ENCODE measurements at regions not wholly inside any gene's neighbourhood (a gene's known extent, or its start where the extent isn't known, plus 50 kb on each side); places are given as distances from the start of the nearest gene placed in this dataset.

GRCh38 chr16:64542152-64542551 is 579.7 kb downstream of the CDH11 start:
- DNase-seq (no peak), ATAC-seq (replicated peaks) (no peak)
- Mint-ChIP-seq H3K9me3 (peaks cover 6 to 11% of the 10 kb centered on the region in 2 donors), H3K36me3 (no peaks in the 10 kb centered on the region), H3K4me1 (no peaks in the 10 kb centered on the region), H3K4me3 (no peak overlapping the region), H3K27me3 (no peaks in the 10 kb centered on the region), H3K27ac (no peak overlapping the region)

- DNase-seq: no peak
- H3K4me3 Mint-ChIP-seq: no peak overlapping the region
- no peak for ATAC-seq (replicated peaks)
- no peaks in the 10 kb centered on the region for H3K36me3 Mint-ChIP-seq
- H3K27me3 Mint-ChIP-seq: no peaks in the 10 kb centered on the region
- H3K4me1 Mint-ChIP-seq: no peaks in the 10 kb centered on the region
- H3K27ac Mint-ChIP-seq: no peak overlapping the region
- H3K9me3 Mint-ChIP-seq: peaks cover 6 to 9% of the 10 kb centered on the region in 2 donors
Observed at GRCh38 chr16:64541621-64542020, 580.2 kb downstream of the CDH11 start.

- no peak overlapping the region for H3K4me3 Mint-ChIP-seq
- ATAC-seq (replicated peaks) (no peak), DNase-seq (no peak)
- H3K27me3 Mint-ChIP-seq: no peaks in the 10 kb centered on the region
- H3K27ac Mint-ChIP-seq: no peak overlapping the region
- no peaks in the 10 kb centered on the region for H3K36me3 Mint-ChIP-seq
- H3K9me3 Mint-ChIP-seq: peaks cover 6 to 10% of the 10 kb centered on the region in 2 donors
- H3K4me1 Mint-ChIP-seq: no peaks in the 10 kb centered on the region
Observed at GRCh38 chr16:64540434-64540833, 581.4 kb downstream of the CDH11 start.

GRCh38 chr16:64539811-64540371 is 582.0 kb downstream of the CDH11 start:
- H3K27me3 Mint-ChIP-seq: no peaks in the 10 kb centered on the region
- peaks cover 6 to 10% of the 10 kb centered on the region in 2 donors for H3K9me3 Mint-ChIP-seq
- H3K4me3 Mint-ChIP-seq: no peak overlapping the region
- ATAC-seq (replicated peaks) (no peak), DNase-seq (no peak)
- no peaks in the 10 kb centered on the region for H3K36me3 Mint-ChIP-seq
- no peak overlapping the region for H3K27ac Mint-ChIP-seq
- H3K4me1 Mint-ChIP-seq: no peaks in the 10 kb centered on the region

- Mint-ChIP-seq H3K36me3 (no peaks in the 10 kb centered on the region), H3K4me1 (no peaks in the 10 kb centered on the region), H3K9me3 (peaks cover 6 to 14% of the 10 kb centered on the region in 2 donors), H3K27ac (no peak overlapping the region), H3K27me3 (no peaks in the 10 kb centered on the region), H3K4me3 (no peak overlapping the region)
- ATAC-seq (replicated peaks): no peak
- no peak for DNase-seq
Observed at GRCh38 chr16:64534180-64534780, 587.6 kb downstream of the CDH11 start.

GRCh38 chr16:64532691-64533090 is 589.2 kb downstream of the CDH11 start:
- Mint-ChIP-seq H3K36me3 (no peaks in the 10 kb centered on the region), H3K27ac (no peak overlapping the region), H3K4me1 (no peaks in the 10 kb centered on the region), H3K27me3 (no peaks in the 10 kb centered on the region), H3K9me3 (peaks cover 0 to 12% of the 10 kb centered on the region in 2 donors), H3K4me3 (no peak overlapping the region)
- DNase-seq (no peak), ATAC-seq (replicated peaks) (no peak)

- ATAC-seq (replicated peaks): no peak
- no peaks in the 10 kb centered on the region for H3K36me3 Mint-ChIP-seq
- H3K4me3 Mint-ChIP-seq: no peak overlapping the region
- DNase-seq: no peak
- H3K27me3 Mint-ChIP-seq: no peaks in the 10 kb centered on the region
- no peaks in the 10 kb centered on the region for H3K4me1 Mint-ChIP-seq
- peaks cover 0 to 13% of the 10 kb centered on the region in 2 donors for H3K9me3 Mint-ChIP-seq
- no peak overlapping the region for H3K27ac Mint-ChIP-seq
Observed at GRCh38 chr16:64532117-64532516, 589.7 kb downstream of the CDH11 start.

- H3K4me1 Mint-ChIP-seq: no peaks in the 10 kb centered on the region
- no peaks in the 10 kb centered on the region for H3K27me3 Mint-ChIP-seq
- ATAC-seq (replicated peaks) (no peak), DNase-seq (no peak)
- H3K9me3 Mint-ChIP-seq: peaks cover 0 to 14% of the 10 kb centered on the region in 2 donors
- H3K27ac Mint-ChIP-seq: no peak overlapping the region
- no peaks in the 10 kb centered on the region for H3K36me3 Mint-ChIP-seq
- H3K4me3 Mint-ChIP-seq: no peak overlapping the region
Observed at GRCh38 chr16:64531401-64531800, 590.5 kb downstream of the CDH11 start.

GRCh38 chr16:64522548-64522947 is 599.3 kb downstream of the CDH11 start:
- Mint-ChIP-seq H3K36me3 (no peaks in the 10 kb centered on the region), H3K27ac (no peak overlapping the region), H3K27me3 (no peaks in the 10 kb centered on the region), H3K9me3 (peaks cover 1 to 4% of the 10 kb centered on the region in 2 donors), H3K4me1 (no peaks in the 10 kb centered on the region), H3K4me3 (no peak overlapping the region)
- no peak for DNase-seq
- ATAC-seq (replicated peaks): no peak

- ATAC-seq (replicated peaks) (no peak), DNase-seq (no peak)
- H3K36me3 Mint-ChIP-seq: no peaks in the 10 kb centered on the region
- no peaks in the 10 kb centered on the region for H3K27me3 Mint-ChIP-seq
- H3K9me3 Mint-ChIP-seq: peaks cover 4% of the 10 kb centered on the region in 2 donors
- H3K4me3 Mint-ChIP-seq: no peak overlapping the region
- no peaks in the 10 kb centered on the region for H3K4me1 Mint-ChIP-seq
- no peak overlapping the region for H3K27ac Mint-ChIP-seq
Observed at GRCh38 chr16:64513871-64514270, 608.0 kb downstream of the CDH11 start.

GRCh38 chr16:64507240-64508024 is 614.4 kb downstream of the CDH11 start:
- Mint-ChIP-seq H3K27me3 (no peaks in the 10 kb centered on the region), H3K27ac (no peak overlapping the region), H3K36me3 (no peaks in the 10 kb centered on the region), H3K4me1 (no peaks in the 10 kb centered on the region), H3K9me3 (peaks cover 11 to 12% of the 10 kb centered on the region in 2 donors), H3K4me3 (no peak overlapping the region)
- DNase-seq (no peak), ATAC-seq (replicated peaks) (no peak)

GRCh38 chr16:64499211-64499610 is 622.7 kb downstream of the CDH11 start:
- DNase-seq: no peak
- Mint-ChIP-seq H3K4me1 (no peaks in the 10 kb centered on the region), H3K27ac (no peak overlapping the region), H3K36me3 (no peaks in the 10 kb centered on the region), H3K4me3 (no peak overlapping the region), H3K9me3 (peaks cover 2 to 6% of the 10 kb centered on the region in 2 donors), H3K27me3 (no peaks in the 10 kb centered on the region)
- no peak for ATAC-seq (replicated peaks)

- Mint-ChIP-seq H3K27ac (no peak overlapping the region), H3K4me1 (no peaks in the 10 kb centered on the region), H3K27me3 (no peaks in the 10 kb centered on the region), H3K36me3 (no peaks in the 10 kb centered on the region), H3K9me3 (peaks cover 2 to 4% of the 10 kb centered on the region in 2 donors), H3K4me3 (no peak overlapping the region)
- DNase-seq: no peak
- no peak for ATAC-seq (replicated peaks)
Observed at GRCh38 chr16:64498363-64498762, 623.5 kb downstream of the CDH11 start.

GRCh38 chr16:64493709-64494108 is 628.2 kb downstream of the CDH11 start:
- DNase-seq (no peak), ATAC-seq (replicated peaks) (no peak)
- no peak overlapping the region for H3K27ac Mint-ChIP-seq
- H3K27me3 Mint-ChIP-seq: no peaks in the 10 kb centered on the region
- no peaks in the 10 kb centered on the region for H3K4me1 Mint-ChIP-seq
- peaks cover 0 to 4% of the 10 kb centered on the region in 2 donors for H3K9me3 Mint-ChIP-seq
- no peaks in the 10 kb centered on the region for H3K36me3 Mint-ChIP-seq
- H3K4me3 Mint-ChIP-seq: no peak overlapping the region

GRCh38 chr16:64489449-64489848 is 632.4 kb downstream of the CDH11 start:
- Mint-ChIP-seq H3K4me1 (no peaks in the 10 kb centered on the region), H3K4me3 (no peak overlapping the region), H3K36me3 (no peaks in the 10 kb centered on the region), H3K9me3 (peaks cover 5 to 8% of the 10 kb centered on the region in 2 donors), H3K27ac (no peak overlapping the region), H3K27me3 (no peaks in the 10 kb centered on the region)
- DNase-seq (no peak), ATAC-seq (replicated peaks) (no peak)
